H1 (cell line): ENCODE measurements at regions not wholly inside any gene's neighbourhood (a gene's known extent, or its start where the extent isn't known, plus 50 kb on each side); places are given as distances from the start of the nearest gene placed in this dataset.

Experiments used
- CTCF ChIA-PET: fragments of 300-600 bp; sonication (Branson Sonifier 250); formaldehyde crosslinking; loops from one replicate; lab custom pipeline; 2021; ENCODE audit not compliant: partially characterized antibody; lab: Charles Lee
- POLR2A ChIA-PET: fragments of 300-600 bp; sonication (Branson Sonifier 250); formaldehyde crosslinking; loops from one replicate; lab custom pipeline; 2021; ENCODE audit warnings: inconsistent platforms; ENCODE audit not compliant: partially characterized antibody; lab: Charles Lee
- DNase-seq, 2 experiments: peaks; one replicate each; pipeline versions ENCODE4 v3.0.0 to v3.0.0-alpha.2; 2010 to 2022; ENCODE audit warnings: low spot score in 2 of 2, low read depth in 1 of 2, mixed read lengths in 1 of 2
- FAIRE-seq: peaks from 2 replicates; lab custom pipeline; 2011; peaks lifted over from hg19 to GRCh38; lab: Jason Lieb, UNC
- H2AFZ ChIP-seq: 2 replicates; pipeline ENCODE4 v1.8.1; 2012; ENCODE audit warnings: low read length, inconsistent platforms
- H2AK5ac ChIP-seq: 2 replicates; pipeline ENCODE4 v1.6.1; 2013; ENCODE audit warnings: low read depth, low read length
- H2BK120ac ChIP-seq: replicated peaks from 2 replicates; pipeline ENCODE3; 2013; ENCODE audit warnings: low read depth, low read length, inconsistent platforms
- H2BK12ac ChIP-seq: 2 replicates; pipeline ENCODE4 v1.6.1; 2013; ENCODE audit warnings: low read depth, low read length
- H2BK15ac ChIP-seq: 2 replicates; pipeline ENCODE4 v1.6.1; 2013; ENCODE audit warnings: low read length
- H2BK20ac ChIP-seq: 2 replicates; pipeline ENCODE4 v1.6.1; 2013; ENCODE audit warnings: low read length
- H2BK5ac ChIP-seq: 2 replicates; pipeline ENCODE4 v1.6.1; 2013; ENCODE audit warnings: low read depth, low read length
- H3K14ac ChIP-seq: 2 replicates; pipeline ENCODE4 v1.6.1; 2013; ENCODE audit warnings: inconsistent platforms; ENCODE audit not compliant: insufficient read length
- H3K18ac ChIP-seq: 2 replicates; pipeline ENCODE4 v1.6.1; 2013; ENCODE audit warnings: low read length; ENCODE audit errors: extremely low read depth
- H3K23ac ChIP-seq: 2 replicates; pipeline ENCODE4 v1.6.1; 2013; ENCODE audit warnings: inconsistent platforms; ENCODE audit not compliant: insufficient read length
- H3K23me2 ChIP-seq: 2 replicates; pipeline ENCODE4 v1.6.1; 2013; ENCODE audit warnings: low read depth, low read length
- H3K27ac ChIP-seq: 2 replicates; pipeline ENCODE4 v1.6.1; 2011; ENCODE audit warnings: low read depth, low read length, inconsistent platforms
- H3K27me3 ChIP-seq, 4 experiments: replicated peaks in 1 of 4; 1 replicate in 1 of 4; 2 replicates in 3 of 4; pipeline versions ENCODE4 v1.6.1 to v1.8.1; 2011 to 2013; ENCODE audit warnings: low read length in 3 of 4, mild to moderate bottlenecking in 3 of 4, inconsistent platforms in 2 of 4, mixed read lengths in 2 of 4, moderate library complexity in 1 of 4; ENCODE audit not compliant: control insufficient read depth in 3 of 4, insufficient read depth in 3 of 4; ENCODE audit errors: extremely low read depth in 1 of 4
- H3K36me3 ChIP-seq, 4 experiments: 2 replicates each; pipeline versions ENCODE4 v1.6.1 to v1.8.1; 2011 to 2013; ENCODE audit warnings: mild to moderate bottlenecking in 4 of 4, low read length in 3 of 4, moderate library complexity in 2 of 4, control low read depth in 1 of 4, inconsistent platforms in 1 of 4; ENCODE audit not compliant: insufficient read depth in 4 of 4, control insufficient read depth in 2 of 4
- H3K4ac ChIP-seq: replicated peaks from 2 replicates; pipeline ENCODE3; 2013; ENCODE audit warnings: low read length, low read depth, mixed read lengths, inconsistent platforms; ENCODE audit not compliant: insufficient read length
- H3K4me1 ChIP-seq, 4 experiments: replicated peaks in 1 of 4; 1 replicate in 1 of 4; 2 replicates in 3 of 4; pipeline versions ENCODE4 v1.6.1 to v1.8.1; 2011 to 2013; ENCODE audit warnings: low read length in 3 of 4, inconsistent platforms in 2 of 4, mixed read lengths in 1 of 4; ENCODE audit not compliant: insufficient read depth in 4 of 4, control insufficient read depth in 3 of 4
- H3K4me2 ChIP-seq, 2 experiments: 2 replicates each; pipeline versions ENCODE4 v1.6.1 to v1.8.1; 2011 to 2013; ENCODE audit warnings: low read depth in 2 of 2, low read length in 2 of 2, control low read depth in 1 of 2, inconsistent platforms in 1 of 2, mild to moderate bottlenecking in 1 of 2; ENCODE audit not compliant: insufficient read depth in 1 of 2
- H3K4me3 ChIP-seq, 4 experiments: fragments of 200-600, 300-600 bp in 1 of 4; sonication (generic), shearing (Covaris generic), sonication (Bioruptor Twin) in 1 of 4; 2 replicates each; pipeline versions ENCODE4 v1.5.1 to v1.8.1; 2011 to 2016; ENCODE audit warnings: low read length in 4 of 4, low read depth in 3 of 4, control low read depth in 2 of 4, inconsistent platforms in 2 of 4, mild to moderate bottlenecking in 2 of 4, mixed read lengths in 1 of 4, moderate library complexity in 1 of 4; ENCODE audit not compliant: insufficient read depth in 2 of 4; ENCODE audit errors: extremely low read depth in 1 of 4
- H3K56ac ChIP-seq: replicated peaks from 2 replicates; pipeline ENCODE3; 2013; ENCODE audit warnings: low read depth, mild to moderate bottlenecking, mixed read lengths, low read length, inconsistent platforms; ENCODE audit not compliant: insufficient read length
- H3K79me1 ChIP-seq: 2 replicates; pipeline ENCODE4 v1.6.1; 2013; ENCODE audit warnings: low read depth, low read length, control low read depth
- H3K79me2 ChIP-seq, 2 experiments: 2 replicates each; pipeline versions ENCODE4 v1.6.1 to v1.8.1; 2012 to 2013; ENCODE audit warnings: low read length in 2 of 2, mild to moderate bottlenecking in 2 of 2, inconsistent platforms in 1 of 2; ENCODE audit not compliant: insufficient read depth in 2 of 2, control insufficient read depth in 1 of 2
- H3K9ac ChIP-seq, 4 experiments: replicated peaks in 1 of 4; 1 replicate in 1 of 4; 2 replicates in 3 of 4; pipeline versions ENCODE4 v1.6.1 to v1.8.1; 2011 to 2013; ENCODE audit warnings: low read depth in 3 of 4, low read length in 3 of 4, control low read depth in 2 of 4, mild to moderate bottlenecking in 2 of 4, moderate library complexity in 2 of 4, inconsistent platforms in 1 of 4; ENCODE audit errors: extremely low read depth in 1 of 4
- H3K9me3 ChIP-seq, 2 experiments: 2 replicates each; pipeline versions ENCODE4 v1.6.1 to v1.8.1; 2012 to 2013; ENCODE audit warnings: mild to moderate bottlenecking in 2 of 2, moderate library complexity in 2 of 2, control low read depth in 1 of 2, inconsistent platforms in 1 of 2, low read depth in 1 of 2, low read length in 1 of 2, mixed read lengths in 1 of 2; ENCODE audit not compliant: insufficient read depth in 2 of 2
- H4K20me1 ChIP-seq, 2 experiments: replicated peaks in 1 of 2; 2 replicates each; pipeline versions ENCODE3 to v1.8.1; 2011 to 2013; ENCODE audit warnings: inconsistent platforms in 2 of 2, low read length in 2 of 2, mild to moderate bottlenecking in 1 of 2; ENCODE audit not compliant: insufficient read depth in 2 of 2, control insufficient read depth in 1 of 2
- H4K5ac ChIP-seq: 2 replicates; pipeline ENCODE4 v1.6.1; 2013; ENCODE audit warnings: low read length, low read depth, mixed read lengths, inconsistent platforms; ENCODE audit not compliant: insufficient read length
- H4K8ac ChIP-seq: 2 replicates; pipeline ENCODE4 v1.8.0; 2013; ENCODE audit warnings: mild to moderate bottlenecking, moderate library complexity, low read length, inconsistent platforms; ENCODE audit not compliant: insufficient read depth; ENCODE audit errors: extremely low read depth
- H4K91ac ChIP-seq: replicated peaks from 2 replicates; pipeline ENCODE3; 2013; ENCODE audit warnings: low read length, mixed read lengths, inconsistent platforms; ENCODE audit not compliant: insufficient read length
- BACH1 ChIP-seq: IDR thresholded peaks from 2 replicates; pipeline ENCODE4 v1.6.1; 2012; ENCODE audit warnings: low read length, improper control_type of control experiment
- GABPA ChIP-seq: IDR thresholded peaks from 2 replicates; pipeline ENCODE4 v1.6.1; 2011; ENCODE audit warnings: mild to moderate bottlenecking, low read length, moderate library complexity, borderline replicate concordance; ENCODE audit not compliant: insufficient read depth
- GTF2F1 ChIP-seq: IDR thresholded peaks from 2 replicates; pipeline ENCODE4 v1.6.1; 2012; ENCODE audit warnings: low read depth, low read length, improper control_type of control experiment, borderline replicate concordance
- KDM1A ChIP-seq: fragments of 200-600, 300-600 bp; sonication (generic); IDR thresholded peaks from 2 replicates; pipeline ENCODE4 v1.7.1; 2016; ENCODE audit warnings: mild to moderate bottlenecking, low read length, borderline replicate concordance
- KDM4A ChIP-seq: IDR thresholded peaks from one replicate; pipeline ENCODE4 v1.7.1; 2012; ENCODE audit warnings: low read depth, mild to moderate bottlenecking, moderate library complexity, low read length, inconsistent platforms; ENCODE audit not compliant: severe bottlenecking
- NRF1 ChIP-seq: IDR thresholded peaks from 2 replicates; pipeline ENCODE4 v1.6.1; 2011; ENCODE audit warnings: mild to moderate bottlenecking, low read depth, low read length, improper control_type of control experiment
- PHF8 ChIP-seq: fragments of 200-600 bp; sonication (generic); conservative IDR thresholded peaks from 2 replicates; pipeline ENCODE4 v1.7.1; 2012; ENCODE audit warnings: low read depth, mild to moderate bottlenecking, inconsistent platforms, low read length, moderate library complexity
- POU5F1 ChIP-seq: IDR thresholded peaks from 2 replicates; pipeline ENCODE4 v1.6.1; 2011; ENCODE audit warnings: low read depth, mild to moderate bottlenecking, low read length, moderate library complexity
- RAD21 ChIP-seq, 2 experiments: IDR thresholded peaks in 1 of 2; conservative IDR thresholded peaks in 1 of 2; 2 replicates each; pipeline ENCODE4 v1.6.1; 2011; ENCODE audit warnings: low read depth in 2 of 2, low read length in 2 of 2, improper control_type of control experiment in 1 of 2, inconsistent platforms in 1 of 2, mild to moderate bottlenecking in 1 of 2, moderate library complexity in 1 of 2
- SRF ChIP-seq: IDR thresholded peaks from 2 replicates; pipeline ENCODE4 v1.6.1; 2011; ENCODE audit warnings: mild to moderate bottlenecking, low read depth, low read length, moderate library complexity
- WGBS, 2 experiments: shearing (Covaris generic) in 1 of 2; methylation state at CpG; one replicate each; pipeline versions ENCODE4 v1.1.6 to v1.1.7; 2013 to 2015; ENCODE audit warnings: low lambda C conversion rate in 2 of 2, mixed read lengths in 2 of 2, inconsistent platforms in 1 of 2, low coverage in 1 of 2, missing lambda C conversion rate in 1 of 2; ENCODE audit not compliant: insufficient replicate concordance in 2 of 2, insufficient coverage in 1 of 2, insufficient read length in 1 of 2; ENCODE audit errors: extremely low coverage in 1 of 2, missing lambda C conversion rate in 1 of 2; 5-methylcytosine and 5-hydroxymethylcytosine counted together
- TF ChIP-seq, protein P1 (sequence below): IDR thresholded peaks from 2 replicates; pipeline ENCODE4 v1.6.1; 2012; ENCODE audit warnings: inconsistent platforms
- TF ChIP-seq, protein P2 (sequence below): IDR thresholded peaks from 2 replicates; pipeline ENCODE4 v1.6.1; 2012; ENCODE audit warnings: low read length, inconsistent platforms

DNA sequence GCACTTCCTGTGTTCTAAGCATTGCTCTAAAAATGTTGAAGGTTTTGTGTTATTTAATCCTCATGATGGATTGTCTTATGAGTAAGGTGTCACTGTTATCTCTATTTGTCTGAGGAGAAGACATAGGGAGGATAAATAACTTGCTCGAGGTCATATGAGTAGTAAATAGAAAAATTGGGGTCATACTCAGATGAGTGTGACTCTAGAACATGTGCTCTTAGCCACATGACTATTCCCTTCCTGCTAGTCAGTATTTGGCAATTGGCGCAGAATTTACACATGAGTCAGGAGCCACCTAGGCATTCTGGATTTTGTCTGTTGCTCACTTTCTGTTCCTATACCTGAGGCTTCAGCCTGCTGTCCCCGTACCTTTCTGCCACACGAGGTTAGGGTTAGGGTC, 234.6 kb upstream of the CD180 start:
- H4K20me1 ChIP-seq, result no peaks in the 10 kb centered on the region
- H3K36me3 ChIP-seq, result no peaks in the 10 kb centered on the region
- H3K23me2 ChIP-seq, result no peaks in the 10 kb centered on the region
- no peak overlapping the region for H4K91ac ChIP-seq
- H3K23ac ChIP-seq, result no peak overlapping the region
- no peak overlapping the region for H2AFZ ChIP-seq
- no peak overlapping the region for H3K9ac ChIP-seq
- no peak overlapping the region for H4K8ac ChIP-seq
- H2BK12ac ChIP-seq, result no peak overlapping the region
- H3K27me3 ChIP-seq, result no peaks in the 10 kb centered on the region
- H2BK120ac ChIP-seq, result no peak overlapping the region
- no peak overlapping the region for H2BK5ac ChIP-seq
- no peak for DNase-seq
- no peaks in the 10 kb centered on the region for H3K79me1 ChIP-seq
- WGBS, 2 experiments, result 95% methylated on average over 4 of the region's 4 CpGs; no CpG with 5 or more reads in 1 of the 2 experiments
- H3K14ac ChIP-seq, result no peak overlapping the region
- FAIRE-seq, result no peak
- H3K4me1 ChIP-seq, result no peaks in the 10 kb centered on the region
- ChIA-PET CTCF (no interaction called here), POLR2A (no interaction called here)
- H3K4me2 ChIP-seq, result no peak overlapping the region
- no peak overlapping the region for H2BK20ac ChIP-seq
- no peak overlapping the region for H2BK15ac ChIP-seq
- H3K79me2 ChIP-seq, result no peaks in the 10 kb centered on the region
- H3K9me3 ChIP-seq, result no peaks in the 10 kb centered on the region
- H2AK5ac ChIP-seq, result no peak overlapping the region
- H3K56ac ChIP-seq, result no peak overlapping the region
- no peak overlapping the region for H3K4ac ChIP-seq
- H3K4me3 ChIP-seq, result no peak overlapping the region
- H3K27ac ChIP-seq, result no peak overlapping the region
- no peak overlapping the region for H4K5ac ChIP-seq
- H3K18ac ChIP-seq, result no peak overlapping the region
- TF ChIP-seq KDM4A (no peak), POU5F1 (no peak), RAD21 (IDR thresholded peaks at IDR 0.05 in 1 of 2, conservative IDR thresholded peaks at IDR 0.05 in 1 of 2; ENCODE audit: low read depth in 2 of 2, low read length in 2 of 2) (no peak), GABPA (no peak), KDM1A (no peak), SRF (no peak), NRF1 (no peak), BACH1 (no peak), GTF2F1 (no peak), PHF8 (no peak)
- TF ChIP-seq, protein P1, sequence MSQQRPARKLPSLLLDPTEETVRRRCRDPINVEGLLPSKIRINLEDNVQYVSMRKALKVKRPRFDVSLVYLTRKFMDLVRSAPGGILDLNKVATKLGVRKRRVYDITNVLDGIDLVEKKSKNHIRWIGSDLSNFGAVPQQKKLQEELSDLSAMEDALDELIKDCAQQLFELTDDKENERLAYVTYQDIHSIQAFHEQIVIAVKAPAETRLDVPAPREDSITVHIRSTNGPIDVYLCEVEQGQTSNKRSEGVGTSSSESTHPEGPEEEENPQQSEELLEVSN, result no peak
- TF ChIP-seq, protein P2, sequence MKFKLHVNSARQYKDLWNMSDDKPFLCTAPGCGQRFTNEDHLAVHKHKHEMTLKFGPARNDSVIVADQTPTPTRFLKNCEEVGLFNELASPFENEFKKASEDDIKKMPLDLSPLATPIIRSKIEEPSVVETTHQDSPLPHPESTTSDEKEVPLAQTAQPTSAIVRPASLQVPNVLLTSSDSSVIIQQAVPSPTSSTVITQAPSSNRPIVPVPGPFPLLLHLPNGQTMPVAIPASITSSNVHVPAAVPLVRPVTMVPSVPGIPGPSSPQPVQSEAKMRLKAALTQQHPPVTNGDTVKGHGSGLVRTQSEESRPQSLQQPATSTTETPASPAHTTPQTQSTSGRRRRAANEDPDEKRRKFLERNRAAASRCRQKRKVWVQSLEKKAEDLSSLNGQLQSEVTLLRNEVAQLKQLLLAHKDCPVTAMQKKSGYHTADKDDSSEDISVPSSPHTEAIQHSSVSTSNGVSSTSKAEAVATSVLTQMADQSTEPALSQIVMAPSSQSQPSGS, result no peak
